K562 (cell line): ENCODE measurements at regions not wholly inside any gene's neighbourhood (a gene's known extent, or its start where the extent isn't known, plus 50 kb on each side); places are given as distances from the start of the nearest gene placed in this dataset.

Experiments
- CBX3 ChIP-seq, 2 experiments: IDR thresholded peaks; 1 replicate in 1 of 2; 2 replicates in 1 of 2; pipeline ENCODE4 v1.6.1; 2012; ENCODE audit warnings: inconsistent platforms in 2 of 2, low read length in 2 of 2, borderline replicate concordance in 1 of 2, control low read depth in 1 of 2
- EZH2 ChIP-seq: IDR thresholded peaks from 2 replicates; pipeline ENCODE4 v1.6.1; 2012; ENCODE audit warnings: low read depth, mild to moderate bottlenecking, inconsistent platforms, low read length, borderline replicate concordance
- JUND ChIP-seq, 2 experiments: IDR thresholded peaks; 2 replicates in 1 of 2; 3 replicates in 1 of 2; pipeline ENCODE4 v1.6.1; 2011; ENCODE audit warnings: borderline replicate concordance in 2 of 2, low read depth in 2 of 2, low read length in 2 of 2, improper control_type of control experiment in 1 of 2, missing biosample characterization in 1 of 2, missing genetic modification characterization in 1 of 2, missing genetic modification reagents in 1 of 2
- RERE ChIP-seq: sonication (generic); formaldehyde crosslinking; IDR thresholded peaks from 2 replicates; pipeline ENCODE4 v1.8.0; 2023; ENCODE audit warnings: missing genetic modification reagents, mild to moderate bottlenecking, borderline replicate concordance
- SMARCC2 ChIP-seq: fragments of 450-650 bp; IDR thresholded peaks from 2 replicates; pipeline ENCODE4 v1.6.1; 2017; ENCODE audit warnings: antibody characterized with exemption, moderate library complexity, mild to moderate bottlenecking, low read depth
- SNRNP70 ChIP-seq: fragments of 200-400 bp; formaldehyde crosslinking; optimal IDR thresholded peaks from 2 replicates; pipeline ENCODE3; 2017; ENCODE audit warnings: low read depth, low read length
- USF1 ChIP-seq: sonication (generic); formaldehyde crosslinking; IDR thresholded peaks from 2 replicates; pipeline ENCODE4 v1.9.0; 2022; ENCODE audit warnings: mild to moderate bottlenecking, missing genetic modification reagents

GRCh38 chr1:88608139-88608943 lies 75.7 kb upstream of the PKN2 start:
- TF ChIP-seq RERE (no peak), SMARCC2 (no peak), JUND (IDR thresholded peaks at IDR 0.05; ENCODE audit: borderline replicate concordance, low read depth, low read length) (no peak), JUND (tag; IDR thresholded peaks at IDR 0.05; ENCODE audit: borderline replicate concordance, low read depth, low read length) (no peak), EZH2 (no peak), SNRNP70 (no peak), USF1 (CRISPR knock-in tag) (no peak), CBX3 (IDR thresholded peaks at IDR 0.05; ENCODE audit: borderline replicate concordance in 1 of 2, low read length in 2 of 2) (no peak)
